ENCODE measurements at regions not wholly inside any gene's neighbourhood (a gene's known extent, or its start where the extent isn't known, plus 50 kb on each side); places are given as distances from the start of the nearest gene placed in this dataset.
A peak's percentile ranks its signal among the peaks of the same experiment; 100 is the strongest.

DNA sequence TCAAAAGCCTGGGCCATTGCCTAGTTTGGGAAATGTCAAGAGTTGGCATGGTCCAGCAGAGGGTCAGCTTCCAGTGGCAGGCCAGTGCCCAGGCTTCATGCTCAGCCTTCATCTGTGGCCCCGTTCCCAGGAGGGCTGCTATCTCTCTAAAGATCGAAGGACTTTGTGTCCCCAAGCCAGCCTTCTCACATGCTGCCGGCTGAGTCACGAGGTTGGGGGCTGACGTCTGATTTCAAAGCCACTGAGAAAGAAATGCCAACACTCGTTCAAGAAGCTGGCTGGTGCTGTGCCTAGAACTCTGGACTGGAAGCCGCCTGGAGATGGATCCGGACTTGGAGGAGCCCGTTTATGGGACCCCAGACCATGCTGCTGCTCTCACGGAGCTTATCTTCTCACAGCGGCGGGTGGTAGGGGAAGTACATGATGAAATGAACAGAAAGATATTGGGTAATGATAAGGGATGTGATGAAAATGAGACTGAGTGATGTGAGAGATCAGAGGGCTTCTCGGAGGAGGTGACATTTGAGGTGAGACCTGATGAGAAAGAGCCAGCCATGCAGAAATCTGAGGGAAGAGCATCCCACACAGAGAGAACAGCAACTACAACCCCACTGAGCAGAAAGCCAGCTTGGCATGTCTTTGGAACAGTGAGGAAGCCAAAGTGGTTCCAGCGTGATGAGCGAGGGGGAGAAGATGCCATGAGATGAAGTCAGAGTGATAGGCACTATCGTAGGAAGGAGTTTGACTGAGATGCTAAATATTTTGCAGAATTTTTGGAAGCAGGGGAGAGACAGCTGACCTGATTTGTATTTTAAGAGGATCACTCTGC, 54.9 kb upstream of the BOD1 start:
- ATAC-seq (peak; percentile 44), DNase-seq (ENCODE audit: extremely low read depth in 1 of 4, low spot score in 3 of 4) (peak in 1 of 4 experiments; percentile 44), FAIRE-seq (peak; percentile 51)
- Histone ChIP-seq H3K4me2 (ENCODE audit: insufficient read depth, low read length) (peak overlapping the region; percentile 48), H3K27me3 (ENCODE audit: control insufficient read depth in 2 of 2, insufficient read depth in 2 of 2, low read length in 2 of 2) (no peaks in the 10 kb centered on the region), H2AFZ (ENCODE audit: low read depth, low read length) (peak overlapping the region; percentile 66), H3K79me2 (ENCODE audit: control insufficient read depth, insufficient read depth, low read length) (no peaks in the 10 kb centered on the region), H3K9me1 (ENCODE audit: control insufficient read depth, insufficient read depth, low read length) (no peaks in the 10 kb centered on the region), H3K36me3 (ENCODE audit: control insufficient read depth, insufficient read depth, low read length) (no peaks in the 10 kb centered on the region), H3K9me3 (replicated peaks; ENCODE audit: control insufficient read depth, insufficient read depth, low read depth, low read length) (no peaks in the 10 kb centered on the region; the same call in 1 of the 2 replicates), H3K4me3 (no peak overlapping the region), H3K9ac (ENCODE audit: insufficient read depth in 1 of 2, low read depth in 2 of 2, low read length in 2 of 2) (peak overlapping the region; percentile 23 to 65; a peak in 3 of 4 replicates), H3K27ac (ENCODE audit: extremely low read depth, low read depth, low read length) (peak overlapping the region; percentile 15; the same call in 1 of the 3 replicates), H4K20me1 (replicated peaks; ENCODE audit: control insufficient read depth, insufficient read depth, low read length) (no peaks in the 10 kb centered on the region), H3K4me1 (replicated peaks in 1 of 2; ENCODE audit: control insufficient read depth in 2 of 2, insufficient read depth in 2 of 2, low read length in 2 of 2) (peaks cover 8 to 17% of the 10 kb centered on the region in 2 experiments; a peak in 4 of 5 replicates)
- intact Hi-C loops (cut with micrococcal nuclease) (no loop called here), in situ Hi-C loops (cut with MboI) (no loop called here)
- no TSS peak for BruUV-seq (replicated peaks)
- 18% methylated on average over 16 of the region's 16 CpGs for WGBS (ENCODE audit: insufficient coverage, low coverage, missing lambda C conversion rate)
- CTCF ChIA-PET (ENCODE audit: low intra/inter-chr PET ratio), result no interaction called here
- POLR2A ChIA-PET, result interaction anchor here (0.6 to 2.0 kb wide), 8 partner anchors 9 to 898 kb away, joined by 3 to 9 read pairs (median 3); no protein-coding TSS in a partner anchor
- no peak for TF ChIP-seq HNRNPH1 (optimal IDR thresholded peaks at IDR 0.05; ENCODE audit: low read depth, low read length)
- no peak for TF ChIP-seq ZNF253 (CRISPR knock-in tag; conservative IDR thresholded peaks at IDR 0.05)
- no peak for TF ChIP-seq NR2C1 (IDR thresholded peaks at IDR 0.05)
- peak; percentile 69 for TF ChIP-seq NR2C1 (tag; IDR thresholded peaks at IDR 0.05)
- TF ChIP-seq, protein P1, sequence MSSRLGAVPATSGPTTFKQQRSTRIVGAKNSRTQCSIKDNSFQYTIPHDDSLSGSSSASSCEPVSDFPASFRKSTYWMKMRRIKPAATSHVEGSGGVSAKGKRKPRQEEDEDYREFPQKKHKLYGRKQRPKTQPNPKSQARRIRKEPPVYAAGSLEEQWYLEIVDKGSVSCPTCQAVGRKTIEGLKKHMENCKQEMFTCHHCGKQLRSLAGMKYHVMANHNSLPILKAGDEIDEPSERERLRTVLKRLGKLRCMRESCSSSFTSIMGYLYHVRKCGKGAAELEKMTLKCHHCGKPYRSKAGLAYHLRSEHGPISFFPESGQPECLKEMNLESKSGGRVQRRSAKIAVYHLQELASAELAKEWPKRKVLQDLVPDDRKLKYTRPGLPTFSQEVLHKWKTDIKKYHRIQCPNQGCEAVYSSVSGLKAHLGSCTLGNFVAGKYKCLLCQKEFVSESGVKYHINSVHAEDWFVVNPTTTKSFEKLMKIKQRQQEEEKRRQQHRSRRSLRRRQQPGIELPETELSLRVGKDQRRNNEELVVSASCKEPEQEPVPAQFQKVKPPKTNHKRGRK (tag; IDR thresholded peaks at IDR 0.05), result no peak
- TF ChIP-seq TRIM24 (IDR thresholded peaks at IDR 0.05), result peak; percentile 85 to 89; a peak in 2 of 4 replicates
- TF ChIP-seq DMBX1 (CRISPR knock-in tag; IDR thresholded peaks at IDR 0.05; ENCODE audit: borderline replicate concordance), result peak; percentile 71; the same call in 1 of the 2 replicates
- TF ChIP-seq ZFPM2 (CRISPR knock-in tag; IDR thresholded peaks at IDR 0.05), result no peak
- 0 out of 2 replicates have a peak, but pooled peaks have one; percentile 23 for TF ChIP-seq TARDBP (IDR thresholded peaks at IDR 0.05)
- TF ChIP-seq, protein P2, sequence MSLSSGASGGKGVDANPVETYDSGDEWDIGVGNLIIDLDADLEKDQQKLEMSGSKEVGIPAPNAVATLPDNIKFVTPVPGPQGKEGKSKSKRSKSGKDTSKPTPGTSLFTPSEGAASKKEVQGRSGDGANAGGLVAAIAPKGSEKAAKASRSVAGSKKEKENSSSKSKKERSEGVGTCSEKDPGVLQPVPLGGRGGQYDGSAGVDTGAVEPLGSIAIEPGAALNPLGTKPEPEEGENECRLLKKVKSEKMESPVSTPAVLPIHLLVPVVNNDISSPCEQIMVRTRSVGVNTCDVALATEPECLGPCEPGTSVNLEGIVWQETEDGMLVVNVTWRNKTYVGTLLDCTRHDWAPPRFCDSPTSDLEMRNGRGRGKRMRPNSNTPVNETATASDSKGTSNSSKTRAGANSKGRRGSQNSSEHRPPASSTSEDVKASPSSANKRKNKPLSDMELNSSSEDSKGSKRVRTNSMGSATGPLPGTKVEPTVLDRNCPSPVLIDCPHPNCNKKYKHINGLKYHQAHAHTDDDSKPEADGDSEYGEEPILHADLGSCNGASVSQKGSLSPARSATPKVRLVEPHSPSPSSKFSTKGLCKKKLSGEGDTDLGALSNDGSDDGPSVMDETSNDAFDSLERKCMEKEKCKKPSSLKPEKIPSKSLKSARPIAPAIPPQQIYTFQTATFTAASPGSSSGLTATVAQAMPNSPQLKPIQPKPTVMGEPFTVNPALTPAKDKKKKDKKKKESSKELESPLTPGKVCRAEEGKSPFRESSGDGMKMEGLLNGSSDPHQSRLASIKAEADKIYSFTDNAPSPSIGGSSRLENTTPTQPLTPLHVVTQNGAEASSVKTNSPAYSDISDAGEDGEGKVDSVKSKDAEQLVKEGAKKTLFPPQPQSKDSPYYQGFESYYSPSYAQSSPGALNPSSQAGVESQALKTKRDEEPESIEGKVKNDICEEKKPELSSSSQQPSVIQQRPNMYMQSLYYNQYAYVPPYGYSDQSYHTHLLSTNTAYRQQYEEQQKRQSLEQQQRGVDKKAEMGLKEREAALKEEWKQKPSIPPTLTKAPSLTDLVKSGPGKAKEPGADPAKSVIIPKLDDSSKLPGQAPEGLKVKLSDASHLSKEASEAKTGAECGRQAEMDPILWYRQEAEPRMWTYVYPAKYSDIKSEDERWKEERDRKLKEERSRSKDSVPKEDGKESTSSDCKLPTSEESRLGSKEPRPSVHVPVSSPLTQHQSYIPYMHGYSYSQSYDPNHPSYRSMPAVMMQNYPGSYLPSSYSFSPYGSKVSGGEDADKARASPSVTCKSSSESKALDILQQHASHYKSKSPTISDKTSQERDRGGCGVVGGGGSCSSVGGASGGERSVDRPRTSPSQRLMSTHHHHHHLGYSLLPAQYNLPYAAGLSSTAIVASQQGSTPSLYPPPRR (CRISPR knock-in tag; IDR thresholded peaks at IDR 0.05; ENCODE audit: borderline replicate concordance), result no peak
- peak; percentile 60; the same call in 1 of the 2 replicates for TF ChIP-seq RBFOX2 (IDR thresholded peaks at IDR 0.05; ENCODE audit: low read depth, low read length)
- 0 out of 2 replicates have a peak, but pooled peaks have one; percentile 38 for TF ChIP-seq TFAP4 (CRISPR knock-in tag; IDR thresholded peaks at IDR 0.05; ENCODE audit: borderline replicate concordance)

Data from K562 (cell line).